Urothelium cell line (cell line): ENCODE measurements at regions not wholly inside any gene's neighbourhood (a gene's known extent, or its start where the extent isn't known, plus 50 kb on each side); places are given as distances from the start of the nearest gene placed in this dataset.

Experiments
- DNase-seq: peaks from one replicate; pipeline ENCODE4 v3.0.0; 2011; ENCODE audit warnings: low spot score, mixed read lengths
- FAIRE-seq: peaks from 2 replicates; lab custom pipeline; 2011; peaks lifted over from hg19 to GRCh38; lab: Jason Lieb, UNC

DNA sequence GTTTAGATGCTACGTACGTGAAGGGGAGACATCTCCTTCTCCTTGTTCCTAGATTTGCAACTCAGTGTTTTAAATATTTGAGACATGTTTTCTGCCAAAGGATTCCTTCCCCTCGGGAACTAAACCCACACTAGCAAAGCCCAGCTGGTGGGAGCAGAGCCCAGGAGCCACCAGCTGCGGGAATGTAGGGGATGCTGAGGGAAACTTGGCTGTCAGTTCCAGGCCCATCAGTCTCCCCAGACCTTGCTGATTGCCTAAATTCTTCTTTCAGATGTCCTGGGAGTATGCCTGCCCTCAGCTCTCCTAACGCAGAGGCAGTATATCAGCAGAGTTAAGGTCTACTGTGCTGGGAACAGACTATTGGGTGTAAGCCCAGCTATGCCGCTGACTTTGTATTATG lies 630.0 kb upstream of the TENM3 start:
- no peak for DNase-seq
- FAIRE-seq: no peak

DNA sequence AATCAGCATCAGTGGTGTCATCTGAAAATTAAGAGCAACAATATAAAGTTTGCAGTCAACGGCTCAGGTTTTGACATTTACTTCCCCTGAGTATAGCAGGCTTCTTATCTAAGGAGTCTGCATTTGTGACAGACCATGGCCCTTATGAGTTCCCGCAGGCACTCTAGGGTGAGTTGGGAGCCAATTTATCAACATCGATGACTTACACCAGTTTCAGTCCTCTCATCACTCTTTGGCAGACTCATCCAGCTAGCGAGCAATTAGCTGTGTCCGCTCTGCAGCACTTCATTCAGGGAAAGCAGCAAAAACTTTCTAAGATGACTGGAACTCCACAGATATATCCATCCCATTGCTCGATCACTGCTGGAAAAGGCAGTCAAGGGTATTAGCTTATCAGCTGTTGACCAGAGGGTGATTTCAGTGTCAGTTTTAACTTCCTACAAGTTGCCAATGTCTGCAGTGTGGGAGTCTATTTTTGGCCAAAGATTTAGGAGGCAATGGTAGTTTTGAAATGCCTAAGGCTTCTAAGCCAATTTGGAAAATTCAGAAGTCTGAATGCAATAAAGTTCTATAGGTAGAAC lies 625.1 kb upstream of the TENM3 start:
- FAIRE-seq (no peak), DNase-seq (no peak)

DNA sequence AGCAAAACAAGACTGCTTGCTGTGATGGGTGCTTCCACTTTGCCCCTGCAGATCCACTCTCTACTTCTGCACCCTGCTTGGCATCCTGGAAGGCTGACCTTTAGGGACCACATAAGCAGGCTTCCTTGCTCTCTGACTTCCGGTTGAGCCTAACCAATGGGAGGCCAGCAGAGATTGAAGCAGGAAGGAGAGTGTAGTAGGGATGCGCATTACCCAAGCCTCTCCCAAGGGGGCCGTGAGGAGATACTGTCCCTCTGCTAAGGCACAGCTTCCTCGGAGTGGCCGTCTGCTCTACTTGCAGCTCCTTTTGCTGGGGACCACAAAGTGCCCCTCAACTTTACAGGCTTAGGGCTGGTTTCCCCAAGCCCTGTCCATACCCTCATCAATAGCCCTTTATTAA lies 624.3 kb upstream of the TENM3 start:
- no peak for DNase-seq
- no peak for FAIRE-seq

DNA sequence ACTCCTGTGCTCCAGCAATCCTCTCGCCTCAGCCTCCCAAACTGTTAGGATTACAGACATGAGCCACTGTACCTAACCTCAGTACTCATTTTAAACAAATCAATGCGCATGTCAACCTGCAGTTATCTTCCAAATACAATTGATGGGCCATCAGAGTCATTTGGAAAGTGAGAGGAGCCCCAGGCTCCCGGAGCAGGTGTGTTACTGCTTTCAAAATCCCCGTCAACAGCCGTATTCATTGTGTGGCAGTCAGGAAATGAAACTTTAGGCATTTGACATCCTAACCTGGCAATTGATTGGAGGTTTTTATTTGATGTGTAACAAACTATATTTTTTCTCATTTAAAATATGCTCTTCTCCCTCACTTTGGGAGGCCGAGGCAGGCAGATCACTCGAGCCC lies 623.6 kb upstream of the TENM3 start:
- DNase-seq (no peak), FAIRE-seq (no peak)

DNA sequence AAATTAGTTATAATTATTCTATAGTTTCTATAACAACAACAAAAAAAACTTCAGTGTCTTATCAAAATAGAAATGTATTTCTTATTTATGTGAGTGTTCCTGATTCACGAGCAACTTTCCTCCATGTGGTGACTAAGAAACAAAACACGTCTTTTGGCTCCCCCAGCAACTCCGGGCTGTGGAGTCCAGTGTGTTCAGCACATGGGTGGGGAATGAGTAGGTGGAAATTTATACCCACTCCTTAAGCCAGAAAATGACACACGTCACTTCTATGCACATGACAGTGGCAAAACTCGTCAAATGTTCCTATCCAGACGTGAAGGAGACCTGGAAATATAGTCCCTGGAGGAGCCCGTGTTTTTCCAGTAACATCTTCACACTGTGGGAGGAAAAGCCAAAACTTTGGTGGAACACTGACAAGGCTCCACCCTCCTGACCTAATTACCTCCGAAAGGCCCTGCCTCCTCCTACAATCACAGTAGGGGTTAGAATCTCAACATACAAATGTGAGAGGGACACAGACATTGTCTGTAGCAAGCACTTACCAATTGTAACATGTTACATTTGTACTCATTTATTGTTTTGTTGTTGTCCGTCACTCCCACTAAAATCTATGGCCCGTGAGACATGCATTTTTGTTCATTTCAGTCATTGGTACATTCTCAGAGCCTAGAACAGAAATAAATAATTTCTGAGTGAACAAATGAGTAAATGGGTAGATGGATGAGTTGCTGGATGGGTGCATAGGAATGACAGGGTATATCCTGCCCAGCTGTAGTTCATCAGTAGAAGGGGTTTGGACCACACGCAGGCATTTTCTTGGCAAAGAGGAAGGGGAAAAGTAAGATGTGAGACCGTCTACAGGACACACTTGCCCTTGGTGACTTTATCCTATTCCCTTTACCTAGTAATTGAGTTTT lies 605.8 kb upstream of the TENM3 start:
- no peak for FAIRE-seq
- DNase-seq: no peak

DNA sequence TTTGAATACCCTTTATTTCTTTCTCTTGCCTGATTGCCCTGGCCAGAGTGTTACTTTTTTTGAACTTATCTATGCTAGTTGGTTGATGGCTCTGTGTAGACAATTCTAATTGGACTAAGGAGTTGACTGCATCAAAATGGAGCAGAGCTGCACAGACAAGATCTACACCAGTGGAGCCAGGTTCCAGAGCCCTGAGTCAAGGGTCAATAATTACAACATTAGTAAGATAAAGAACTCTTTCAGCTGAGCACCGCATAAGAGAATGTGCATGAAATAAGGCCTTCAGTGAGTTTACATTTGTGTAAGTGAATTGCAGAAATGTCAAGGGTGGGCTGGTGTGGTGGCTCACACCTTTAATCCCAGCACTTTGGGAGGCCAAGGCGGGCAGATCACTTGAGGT lies 599.7 kb upstream of the TENM3 start:
- no peak for FAIRE-seq
- DNase-seq: no peak

DNA sequence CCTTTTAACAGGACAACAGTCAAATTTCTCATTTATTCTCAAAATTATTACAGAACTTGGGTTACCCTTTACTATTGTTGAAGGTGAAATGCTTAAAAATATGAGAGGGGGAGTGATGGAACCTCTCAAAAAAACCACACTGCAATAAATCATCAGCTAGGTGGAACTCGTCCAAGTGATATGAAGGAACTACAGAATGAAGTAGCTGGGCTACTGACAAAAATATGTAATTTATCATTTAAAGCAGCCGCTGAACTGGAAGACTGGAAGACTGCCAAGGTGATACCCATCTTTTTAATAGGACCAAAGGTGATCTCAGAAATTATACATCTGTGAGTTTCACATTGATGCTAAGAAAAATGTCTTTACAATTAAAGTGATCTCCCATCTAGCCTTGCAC lies 597.7 kb upstream of the TENM3 start:
- no peak for DNase-seq
- FAIRE-seq: no peak

DNA sequence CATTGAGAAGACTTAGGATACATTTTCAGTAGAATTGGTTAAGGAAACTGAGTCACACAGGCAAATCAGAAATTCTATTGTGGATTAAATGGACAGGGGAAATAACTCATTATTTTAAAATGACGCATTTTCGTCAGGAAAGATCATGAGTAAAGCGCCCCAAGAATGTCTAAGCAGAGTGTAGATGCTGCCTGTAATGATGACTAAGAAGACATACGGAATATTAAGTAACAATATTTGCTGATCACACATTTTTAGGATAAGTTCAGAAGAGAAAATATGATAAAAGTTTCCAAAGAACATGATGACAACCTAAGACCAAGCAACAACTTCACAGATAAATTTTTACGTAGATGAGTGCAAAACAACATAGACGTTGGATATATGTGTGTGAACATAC lies 596.3 kb upstream of the TENM3 start:
- DNase-seq: no peak
- FAIRE-seq: no peak

DNA sequence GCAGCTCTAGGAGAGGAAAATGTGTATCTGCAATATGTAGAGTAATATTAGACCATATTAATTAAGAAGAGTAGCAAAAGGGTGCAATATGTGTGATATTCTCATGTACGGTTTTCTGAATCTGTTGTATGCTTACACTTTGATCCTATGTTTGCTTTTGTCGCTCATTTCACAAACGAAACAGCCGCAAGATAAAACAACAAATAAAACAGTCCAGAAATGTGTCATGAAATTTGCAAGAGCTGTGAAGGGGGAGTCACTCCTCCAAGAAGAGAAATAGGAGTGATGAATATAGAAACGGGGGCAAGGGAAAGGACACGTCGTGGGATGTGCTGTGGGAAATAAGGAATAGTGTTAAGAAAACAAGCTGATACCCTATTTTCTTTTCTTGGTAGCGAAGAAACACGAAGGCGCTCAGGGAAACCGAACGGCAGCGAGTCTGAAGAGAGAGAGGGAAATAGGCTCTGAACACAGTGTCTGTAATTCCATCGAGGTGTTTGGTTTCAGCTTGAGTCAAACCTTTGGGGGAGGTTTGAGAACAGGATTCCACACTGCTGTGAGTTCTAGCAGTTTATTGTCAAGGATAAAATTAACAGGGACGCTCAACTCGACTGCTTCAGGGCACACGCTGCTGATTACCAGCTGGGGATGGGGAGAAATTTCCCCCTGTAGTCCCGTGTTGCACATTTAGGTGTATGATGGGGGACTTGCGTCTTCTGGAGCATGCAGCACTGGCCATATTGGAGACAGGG lies 595.6 kb upstream of the TENM3 start:
- DNase-seq (peak; percentile 41), FAIRE-seq (no peak)

DNA sequence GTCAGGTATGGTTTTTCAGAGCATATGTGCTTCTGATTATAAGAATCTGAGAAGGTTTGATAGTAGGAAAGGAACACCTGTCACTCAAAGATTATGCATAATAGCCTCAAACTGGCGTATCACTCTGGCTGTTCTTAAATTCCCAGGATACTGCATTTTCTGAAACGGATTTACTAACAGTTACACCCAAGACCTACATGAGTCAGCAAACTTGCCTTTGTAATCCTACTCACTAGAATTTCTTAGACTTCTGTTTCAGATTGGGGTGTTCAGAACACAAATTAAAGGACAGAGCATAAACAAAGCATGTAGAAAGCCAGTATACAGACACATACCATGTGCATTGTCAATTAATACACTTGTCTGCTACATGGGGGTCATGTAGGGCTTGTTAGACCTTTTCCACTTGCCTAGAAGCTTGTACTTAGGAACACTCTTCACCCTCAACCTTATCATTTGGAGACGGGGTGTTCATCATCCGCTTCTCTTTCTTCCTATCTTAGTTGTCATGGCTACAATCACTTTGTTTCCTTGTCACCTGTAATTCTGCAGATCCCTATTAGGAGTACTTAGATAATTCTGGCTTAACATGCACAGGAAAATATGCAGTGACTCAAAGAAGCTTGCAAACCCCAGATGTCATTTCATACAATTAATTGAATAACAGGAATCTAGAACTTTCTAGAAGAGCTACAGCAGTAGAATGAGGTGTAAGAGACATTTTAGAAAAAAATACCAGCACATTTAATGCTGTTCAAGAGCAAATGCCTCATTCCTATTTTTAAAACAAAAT lies 593.0 kb upstream of the TENM3 start:
- FAIRE-seq (no peak), DNase-seq (no peak)

DNA sequence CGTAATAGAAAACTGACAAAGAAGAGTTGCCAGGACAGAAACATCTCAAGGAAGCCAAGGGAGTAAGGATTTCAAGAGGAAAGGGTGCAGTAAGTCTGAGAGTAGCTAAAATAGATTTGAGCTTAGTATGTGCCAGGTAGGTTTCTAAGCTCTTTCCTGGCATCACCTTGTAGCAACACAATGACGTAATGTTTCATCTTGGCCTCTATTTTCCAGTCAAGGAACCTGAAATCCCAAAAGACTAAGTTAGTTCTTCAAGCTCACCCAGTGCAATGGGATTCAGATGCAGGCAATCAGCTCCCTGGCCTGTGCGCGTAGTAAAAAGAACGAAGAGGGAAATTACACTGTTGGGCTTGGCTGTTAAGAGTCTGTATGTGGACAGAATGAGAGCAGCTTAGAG lies 586.5 kb upstream of the TENM3 start:
- DNase-seq (no peak), FAIRE-seq (no peak)

DNA sequence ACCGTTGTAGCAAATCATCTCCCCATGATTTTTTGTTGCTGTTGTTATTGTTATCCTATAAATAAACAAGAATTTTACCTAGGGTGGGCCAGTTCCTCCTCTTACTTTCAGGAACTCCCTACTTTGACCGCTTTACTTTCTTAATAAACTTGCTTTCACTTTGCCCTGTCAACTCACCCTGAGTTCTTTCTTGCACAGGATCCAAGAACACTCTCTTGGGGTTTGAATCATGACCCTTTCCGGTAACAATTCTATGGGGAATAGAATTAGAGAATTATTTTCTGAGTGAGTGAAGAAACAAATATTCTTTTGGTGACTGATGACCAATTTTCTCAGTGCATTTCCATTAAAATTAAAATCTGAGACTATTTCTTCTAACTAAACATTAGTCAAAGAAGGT lies 584.0 kb upstream of the TENM3 start:
- DNase-seq (no peak), FAIRE-seq (no peak)

DNA sequence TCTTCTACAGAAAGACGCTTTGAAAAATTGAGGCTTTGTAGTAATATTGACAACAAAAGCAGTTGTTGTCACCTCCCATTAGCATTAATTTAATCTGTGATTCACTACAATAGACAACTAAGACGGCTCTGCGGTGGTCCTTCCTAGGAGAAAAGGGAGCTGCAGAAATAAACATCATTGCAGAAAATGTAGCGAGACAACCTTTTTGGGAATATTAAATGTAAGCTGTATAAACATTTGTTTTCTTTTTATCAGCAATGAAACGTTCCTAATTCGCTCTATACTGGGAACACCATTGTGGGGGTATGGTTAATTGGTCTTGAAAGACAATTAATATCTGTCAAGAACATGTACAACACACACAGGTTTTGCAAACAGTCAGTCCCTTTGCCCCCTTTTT lies 583.3 kb upstream of the TENM3 start:
- FAIRE-seq: no peak
- DNase-seq: no peak

DNA sequence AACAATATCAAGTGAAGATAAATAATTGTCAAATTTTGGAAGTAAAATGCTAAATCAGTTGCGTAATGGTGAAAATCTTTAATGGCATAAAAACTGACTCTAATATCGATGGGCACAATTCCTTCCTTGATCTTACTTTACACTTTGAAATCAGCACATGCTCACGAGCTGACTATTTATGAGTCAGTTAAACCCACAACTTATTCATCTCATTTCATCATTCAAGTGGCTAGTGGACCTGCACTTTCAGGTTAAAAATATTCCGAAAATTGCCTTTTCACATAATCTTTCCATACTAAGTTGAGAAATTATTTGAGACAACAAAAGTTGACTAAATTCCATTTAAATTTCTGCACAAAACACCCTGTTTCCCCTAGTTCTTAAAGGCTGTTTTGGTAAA lies 582.1 kb upstream of the TENM3 start:
- no peak for DNase-seq
- no peak for FAIRE-seq

DNA sequence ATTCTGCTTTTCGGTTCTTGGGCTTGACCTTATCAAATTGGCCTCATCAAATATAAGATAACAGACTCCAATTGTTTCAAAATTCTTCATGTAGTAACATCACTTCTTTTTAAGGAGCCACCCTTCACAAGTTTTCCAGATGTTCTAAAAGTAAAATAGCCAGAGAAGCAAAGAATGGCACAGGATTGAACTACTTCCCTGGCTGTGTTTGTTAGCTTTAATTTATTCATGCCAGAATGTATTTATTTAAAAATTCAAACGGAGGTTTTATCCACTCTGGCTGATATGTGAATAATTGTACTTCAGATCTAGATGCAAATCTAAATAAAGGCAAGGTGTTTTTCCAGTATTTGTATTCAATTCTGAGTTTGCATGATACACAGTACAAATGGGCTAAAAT lies 581.3 kb upstream of the TENM3 start:
- no peak for FAIRE-seq
- no peak for DNase-seq

DNA sequence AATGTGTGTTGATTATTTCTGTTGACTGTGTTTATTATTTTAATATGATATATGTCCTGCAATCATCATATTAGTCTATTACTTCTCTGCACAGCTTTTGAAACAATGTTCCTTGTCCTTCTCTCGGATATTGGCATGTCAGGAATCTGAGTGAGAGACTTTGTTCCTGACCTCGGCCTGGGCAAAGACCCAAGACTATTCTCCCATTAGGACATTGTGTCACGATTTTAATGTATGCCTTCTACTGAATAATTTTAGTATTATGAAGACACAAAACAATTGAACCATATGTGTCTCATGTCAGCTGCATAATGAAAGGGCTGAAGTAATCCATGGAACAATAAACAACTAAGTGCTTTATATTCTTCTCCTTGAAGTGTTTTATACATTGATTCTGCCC lies 580.8 kb upstream of the TENM3 start:
- DNase-seq (no peak), FAIRE-seq (no peak)

DNA sequence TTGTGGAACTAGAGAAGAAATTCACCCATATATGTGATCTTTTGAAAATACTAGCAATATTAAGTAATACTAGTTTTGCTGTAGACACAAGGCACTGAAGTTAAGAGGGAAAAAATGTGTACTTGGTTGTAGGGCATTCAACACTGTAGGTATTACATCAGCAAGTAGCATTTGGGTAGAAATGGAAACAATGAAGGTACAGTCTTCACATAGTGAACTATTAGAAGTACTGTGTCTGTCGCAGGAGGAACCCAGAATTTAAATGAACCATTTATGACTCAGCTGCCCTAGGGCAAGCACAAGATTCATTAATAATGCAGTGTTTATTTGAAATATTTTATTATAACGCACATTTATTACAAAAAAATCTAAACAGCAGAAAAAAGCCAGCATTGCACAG lies 572.7 kb upstream of the TENM3 start:
- FAIRE-seq (no peak), DNase-seq (no peak)

DNA sequence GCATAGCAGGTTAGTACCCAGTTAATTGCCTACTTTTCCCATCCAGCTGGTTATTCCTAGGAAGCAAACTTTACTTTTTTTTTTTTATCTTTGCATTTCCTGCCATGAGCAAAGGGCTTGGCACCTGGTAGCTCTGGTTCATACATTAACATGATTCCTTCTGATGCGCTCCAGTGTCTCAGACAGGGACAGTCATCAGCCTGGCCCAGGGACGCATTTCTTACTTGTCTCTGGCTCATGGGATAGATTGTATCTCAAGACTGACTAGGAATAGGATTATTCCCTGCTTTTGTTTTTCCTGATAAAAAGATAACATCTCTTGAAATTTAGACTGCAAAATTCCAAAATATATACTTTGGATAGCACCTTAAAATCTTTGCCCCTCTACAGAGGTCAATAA lies 571.5 kb upstream of the TENM3 start:
- FAIRE-seq: no peak
- no peak for DNase-seq

DNA sequence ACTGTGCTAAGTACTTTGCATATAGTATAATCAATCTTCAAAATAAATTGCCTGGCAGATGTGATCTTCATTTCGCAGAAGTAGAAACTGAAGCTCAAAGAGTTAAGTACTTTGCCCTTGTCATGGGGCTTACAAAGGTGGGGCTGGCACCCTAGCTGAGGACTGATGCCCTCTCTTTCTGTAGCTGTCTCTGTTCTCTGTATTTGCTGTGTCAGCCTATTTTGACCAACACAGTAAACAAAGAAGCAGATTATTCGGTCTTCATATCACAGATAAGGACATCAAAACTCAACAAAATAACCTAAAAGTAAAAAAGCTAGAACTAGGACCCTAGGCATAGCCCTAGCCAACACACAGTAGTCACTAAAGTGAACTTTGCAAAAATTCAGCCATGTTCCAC lies 570.5 kb upstream of the TENM3 start:
- DNase-seq: no peak
- FAIRE-seq: no peak

DNA sequence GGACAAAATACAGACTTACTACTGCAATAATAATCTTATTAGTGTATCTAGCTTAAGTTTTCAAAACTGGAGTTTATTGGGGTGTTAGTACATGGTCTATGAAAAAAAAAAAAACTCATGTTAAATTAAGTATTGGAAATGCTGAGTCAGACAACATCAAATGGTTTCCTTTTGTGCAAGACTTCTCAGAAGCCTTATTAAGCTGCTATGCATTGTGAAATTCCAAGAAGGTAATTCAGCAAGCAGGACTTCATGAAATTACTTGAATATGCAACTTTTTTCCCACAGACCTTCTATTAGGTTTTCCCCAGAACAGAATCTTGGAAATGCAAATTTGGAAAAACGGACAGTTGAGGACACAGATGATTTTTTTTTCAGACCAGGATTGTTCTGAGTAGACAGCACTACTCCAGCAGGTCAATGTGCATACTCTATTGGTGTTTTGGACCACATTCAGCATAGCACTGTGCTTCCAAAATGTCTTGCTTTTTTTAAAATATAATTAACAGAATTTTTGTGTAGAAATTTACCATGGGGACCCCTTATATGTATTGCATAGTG lies 568.8 kb upstream of the TENM3 start:
- FAIRE-seq (no peak), DNase-seq (no peak)

DNA sequence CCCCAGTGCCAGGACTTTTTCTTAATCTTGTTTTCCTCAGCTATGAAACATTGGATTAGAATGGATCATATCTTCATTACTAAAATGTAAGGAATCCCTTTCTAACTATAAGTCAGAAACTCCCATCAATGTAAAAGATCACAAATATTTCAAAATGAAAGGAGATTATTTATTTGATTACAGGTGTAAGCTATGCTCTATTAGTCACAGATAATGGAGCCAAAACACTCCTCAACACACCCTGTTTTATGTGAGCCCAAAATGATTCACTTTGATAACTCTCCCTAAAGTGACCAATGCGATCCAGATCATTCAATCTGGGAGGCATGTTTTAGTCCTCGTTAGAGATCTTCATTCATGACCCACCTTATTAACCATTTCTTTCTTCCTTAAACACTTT lies 566.7 kb upstream of the TENM3 start:
- DNase-seq: no peak
- no peak for FAIRE-seq
